Cerebellar cortex (tissue), 1 donor: ENCODE measurements at regions not wholly inside any gene's neighbourhood (a gene's known extent, or its start where the extent isn't known, plus 50 kb on each side); places are given as distances from the start of the nearest gene placed in this dataset.
"Not testable (repeated sequence)": the region's sequence is repeated elsewhere in the genome, so short reads cannot be mapped to it uniquely, and the experiment has no call there.

ENCODE experiments used
- DNase-seq: peaks from one replicate; pipeline ENCODE4 v3.0.0-alpha.2; 2015; ENCODE audit warnings: low spot score

- DNase-seq = not testable (repeated sequence)
Measured at GRCh38 chr11:87764075-87764474, 411.2 kb downstream of the RAB38 start.

GRCh38 chr11:87754685-87755084 is 420.6 kb downstream of the RAB38 start:
- DNase-seq = no peak

GRCh38 chr11:87753143-87753542 is 422.1 kb downstream of the RAB38 start:
- DNase-seq = no peak

GRCh38 chr11:87743007-87743406 is 432.2 kb downstream of the RAB38 start:
- peak; percentile 2 for DNase-seq

GRCh38 chr11:87740968-87741367 is 434.3 kb downstream of the RAB38 start:
- no peak for DNase-seq

- no peak for DNase-seq
Measured at GRCh38 chr11:87740451-87740850, 434.8 kb downstream of the RAB38 start.

- no peak for DNase-seq
Measured at GRCh38 chr11:87739766-87740165, 435.5 kb downstream of the RAB38 start.

GRCh38 chr11:87739261-87739660 is 436.0 kb downstream of the RAB38 start:
- no peak for DNase-seq

- DNase-seq = no peak
Measured at GRCh38 chr11:87736928-87737327, 438.3 kb downstream of the RAB38 start.

GRCh38 chr11:87726506-87726905 is 448.7 kb downstream of the RAB38 start:
- DNase-seq = no peak

- DNase-seq = no peak
Measured at GRCh38 chr11:87724358-87724757, 450.9 kb downstream of the RAB38 start.

GRCh38 chr11:87722756-87723565 is 452.3 kb downstream of the RAB38 start:
- peak; percentile 2 for DNase-seq

GRCh38 chr11:87719326-87720073 is 455.7 kb downstream of the RAB38 start:
- DNase-seq = no peak

- no peak for DNase-seq
Measured at GRCh38 chr11:87712802-87713202, 462.4 kb downstream of the RAB38 start.

GRCh38 chr11:87712391-87712790 is 462.9 kb downstream of the RAB38 start:
- DNase-seq = no peak

- not testable (repeated sequence) for DNase-seq
Measured at GRCh38 chr11:87703589-87703988, 471.7 kb downstream of the RAB38 start.

- no peak for DNase-seq
Measured at GRCh38 chr11:87675993-87676392, 499.2 kb downstream of the RAB38 start.

- DNase-seq = no peak
Measured at GRCh38 chr11:87666730-87667129, 508.5 kb downstream of the RAB38 start.

- DNase-seq = no peak
Measured at GRCh38 chr11:87662287-87662686, 513.0 kb downstream of the RAB38 start.

- no peak for DNase-seq
Measured at GRCh38 chr11:87660926-87661660, 514.1 kb downstream of the RAB38 start.

GRCh38 chr11:87659807-87660206 is 515.4 kb downstream of the RAB38 start:
- DNase-seq = no peak

- no peak for DNase-seq
Measured at GRCh38 chr11:87645626-87646025, 529.6 kb downstream of the RAB38 start.
